ENCODE measurements at regions not wholly inside any gene's neighbourhood (a gene's known extent, or its start where the extent isn't known, plus 50 kb on each side); places are given as distances from the start of the nearest gene placed in this dataset.

- no peaks in the 10 kb centered on the region for H3K36me3 Mint-ChIP-seq (ENCODE audit: low read depth)
- TF ChIP-seq, protein P1, sequence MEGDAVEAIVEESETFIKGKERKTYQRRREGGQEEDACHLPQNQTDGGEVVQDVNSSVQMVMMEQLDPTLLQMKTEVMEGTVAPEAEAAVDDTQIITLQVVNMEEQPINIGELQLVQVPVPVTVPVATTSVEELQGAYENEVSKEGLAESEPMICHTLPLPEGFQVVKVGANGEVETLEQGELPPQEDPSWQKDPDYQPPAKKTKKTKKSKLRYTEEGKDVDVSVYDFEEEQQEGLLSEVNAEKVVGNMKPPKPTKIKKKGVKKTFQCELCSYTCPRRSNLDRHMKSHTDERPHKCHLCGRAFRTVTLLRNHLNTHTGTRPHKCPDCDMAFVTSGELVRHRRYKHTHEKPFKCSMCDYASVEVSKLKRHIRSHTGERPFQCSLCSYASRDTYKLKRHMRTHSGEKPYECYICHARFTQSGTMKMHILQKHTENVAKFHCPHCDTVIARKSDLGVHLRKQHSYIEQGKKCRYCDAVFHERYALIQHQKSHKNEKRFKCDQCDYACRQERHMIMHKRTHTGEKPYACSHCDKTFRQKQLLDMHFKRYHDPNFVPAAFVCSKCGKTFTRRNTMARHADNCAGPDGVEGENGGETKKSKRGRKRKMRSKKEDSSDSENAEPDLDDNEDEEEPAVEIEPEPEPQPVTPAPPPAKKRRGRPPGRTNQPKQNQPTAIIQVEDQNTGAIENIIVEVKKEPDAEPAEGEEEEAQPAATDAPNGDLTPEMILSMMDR (IDR thresholded peaks at IDR 0.05; ENCODE audit: unreplicated experiment in 3 of 3) = no peak
- H3K27me3 Mint-ChIP-seq (ENCODE audit: low read depth) = peaks cover 13% of the 10 kb centered on the region
- no peaks in the 10 kb centered on the region for H3K9me3 Mint-ChIP-seq
- peaks cover 17% of the 10 kb centered on the region for H3K4me1 Mint-ChIP-seq
- no peak overlapping the region for H3K27ac Mint-ChIP-seq
- H3K4me3 Mint-ChIP-seq = no peak overlapping the region
Observed at GRCh38 chr6:156398966-156399365, 378.2 kb upstream of the ARID1B start.

GRCh38 chr6:156398371-156398770 lies 378.8 kb upstream of the ARID1B start:
- peaks cover 21% of the 10 kb centered on the region for H3K4me1 Mint-ChIP-seq
- H3K9me3 Mint-ChIP-seq = no peaks in the 10 kb centered on the region
- H3K27me3 Mint-ChIP-seq (ENCODE audit: low read depth) = peaks cover 15% of the 10 kb centered on the region
- no peak overlapping the region for H3K27ac Mint-ChIP-seq
- TF ChIP-seq, protein P1 (IDR thresholded peaks at IDR 0.05; ENCODE audit: unreplicated experiment in 3 of 3) = no peak
- H3K4me3 Mint-ChIP-seq = no peak overlapping the region
- no peaks in the 10 kb centered on the region for H3K36me3 Mint-ChIP-seq (ENCODE audit: low read depth)

DNA sequence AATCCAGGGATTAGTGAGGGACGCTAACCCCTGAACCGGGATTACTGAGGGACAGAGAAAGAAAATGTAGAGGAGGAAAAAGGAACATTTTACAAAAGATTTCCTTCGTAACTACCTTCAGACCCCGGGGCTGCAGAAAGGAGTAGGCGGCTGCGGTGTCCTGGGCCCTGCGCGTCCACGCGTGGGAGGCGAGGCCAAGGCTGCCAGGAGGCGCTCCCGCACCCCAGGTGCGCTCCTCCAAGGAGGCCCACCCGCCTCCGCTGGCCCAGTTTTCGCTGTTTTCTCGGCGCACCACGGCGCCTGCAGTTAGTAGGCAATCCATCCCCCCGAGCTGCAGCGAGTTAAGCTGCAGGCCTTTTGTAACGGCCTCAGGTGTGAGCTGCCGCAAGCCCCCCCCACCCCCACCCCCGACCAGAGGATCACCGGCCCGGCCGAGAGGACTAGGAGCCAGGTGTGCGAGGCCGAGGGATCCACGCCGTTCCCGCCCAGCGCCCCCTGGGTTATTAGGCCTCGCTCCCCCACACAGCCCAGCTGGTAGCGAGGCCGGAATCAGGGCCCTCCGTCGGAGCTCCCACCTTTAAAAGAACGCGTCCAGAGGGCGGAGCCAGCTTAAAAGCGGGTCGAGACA lies 380.3 kb upstream of the ARID1B start:
- TF ChIP-seq, protein P1 (IDR thresholded peaks at IDR 0.05; ENCODE audit: unreplicated experiment in 3 of 3) = no peak
- H3K9me3 Mint-ChIP-seq = no peaks in the 10 kb centered on the region
- peaks cover 15% of the 10 kb centered on the region for H3K27me3 Mint-ChIP-seq (ENCODE audit: low read depth)
- H3K4me1 Mint-ChIP-seq = peaks cover 26% of the 10 kb centered on the region
- H3K27ac Mint-ChIP-seq = no peak overlapping the region
- H3K36me3 Mint-ChIP-seq (ENCODE audit: low read depth) = no peaks in the 10 kb centered on the region
- no peak overlapping the region for H3K4me3 Mint-ChIP-seq

DNA sequence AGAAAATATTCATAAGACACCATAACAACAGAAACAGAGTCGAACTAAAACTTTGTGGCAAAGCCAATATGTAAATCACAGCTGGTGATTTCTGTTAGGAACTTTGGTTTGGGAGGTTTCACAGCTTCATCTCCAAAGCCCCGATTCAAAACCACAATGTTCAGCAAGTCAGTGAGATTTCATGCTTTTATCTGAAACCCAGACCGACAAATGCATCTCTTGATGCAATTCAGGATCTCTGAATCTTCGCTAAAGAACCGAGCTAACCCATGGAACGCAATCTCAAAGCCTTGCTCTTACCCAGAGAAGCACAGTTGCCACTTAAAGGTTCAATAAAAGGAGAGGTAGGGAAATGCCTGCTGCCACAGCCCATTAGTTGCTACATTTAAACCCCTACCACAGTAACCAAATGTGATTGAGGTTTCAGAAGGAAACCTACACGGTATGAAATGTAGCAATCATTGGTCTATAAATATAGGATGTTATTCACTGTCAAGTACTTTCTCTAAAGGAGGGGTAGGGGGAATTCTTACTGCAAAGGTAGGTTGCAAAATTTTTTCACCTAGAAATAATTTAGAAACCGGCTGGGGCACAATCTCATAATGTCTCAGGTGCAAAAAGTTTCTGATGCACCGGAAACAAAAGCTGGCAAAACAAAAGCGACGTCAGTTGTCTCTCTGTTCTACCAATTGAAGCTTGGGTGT lies 381.0 kb upstream of the ARID1B start:
- Mint-ChIP-seq H3K4me3 (peak overlapping the region in 1 of 3 experiments; percentile 6), H3K27me3 (ENCODE audit: low read depth) (peaks cover 15% of the 10 kb centered on the region), H3K36me3 (ENCODE audit: low read depth) (no peaks in the 10 kb centered on the region), H3K27ac (no peak overlapping the region), H3K9me3 (no peaks in the 10 kb centered on the region), H3K4me1 (peaks cover 30% of the 10 kb centered on the region)
- TF ChIP-seq, protein P1 (IDR thresholded peaks at IDR 0.05; ENCODE audit: unreplicated experiment in 3 of 3) = no peak

DNA sequence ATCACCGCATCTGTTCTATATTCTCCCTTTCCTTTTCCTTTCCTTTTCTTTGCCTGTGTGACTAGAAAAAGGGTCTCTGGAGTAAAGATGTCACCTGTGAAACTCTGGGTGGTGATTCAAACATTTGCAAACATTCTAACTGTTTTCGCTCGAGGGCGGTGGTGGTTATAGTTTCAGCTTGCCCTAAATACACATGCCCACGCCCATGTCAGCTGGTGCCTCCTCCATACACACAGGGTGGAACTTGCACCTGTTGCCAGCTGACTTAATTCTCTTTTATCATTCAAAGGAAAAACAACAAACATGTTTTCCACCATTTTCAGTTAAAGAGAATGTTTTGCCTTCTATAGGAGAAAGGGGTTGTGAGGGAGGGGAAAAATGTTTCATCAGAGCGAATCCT lies 381.9 kb upstream of the ARID1B start:
- TF ChIP-seq, protein P1 (IDR thresholded peaks at IDR 0.05; ENCODE audit: unreplicated experiment in 3 of 3) = no peak
- peak overlapping the region in 1 of 3 experiments; percentile 42 for H3K4me3 Mint-ChIP-seq
- no peaks in the 10 kb centered on the region for H3K9me3 Mint-ChIP-seq
- H3K4me1 Mint-ChIP-seq = peaks cover 34% of the 10 kb centered on the region
- H3K36me3 Mint-ChIP-seq (ENCODE audit: low read depth) = no peaks in the 10 kb centered on the region
- peak overlapping the region in 1 of 3 experiments; percentile 27 for H3K27ac Mint-ChIP-seq
- peaks cover 15% of the 10 kb centered on the region for H3K27me3 Mint-ChIP-seq (ENCODE audit: low read depth)

GRCh38 chr6:156392648-156393047 lies 384.5 kb upstream of the ARID1B start:
- H3K36me3 Mint-ChIP-seq (ENCODE audit: low read depth) = no peaks in the 10 kb centered on the region

More at GRCh38 chr6:156392648-156393047, 384.5 kb upstream of the ARID1B start:
- Mint-ChIP-seq H3K9me3 (no peaks in the 10 kb centered on the region), H3K4me1 (peaks cover 34% of the 10 kb centered on the region), H3K4me3 (peak overlapping the region in 1 of 3 experiments; percentile 32), H3K27ac (no peak overlapping the region), H3K27me3 (ENCODE audit: low read depth) (peaks cover 10% of the 10 kb centered on the region)
- TF ChIP-seq, protein P1 (IDR thresholded peaks at IDR 0.05; ENCODE audit: unreplicated experiment in 3 of 3) = no peak
